Psoas muscle (tissue), 7 donors: ENCODE measurements at regions not wholly inside any gene's neighbourhood (a gene's known extent, or its start where the extent isn't known, plus 50 kb on each side); places are given as distances from the start of the nearest gene placed in this dataset.

Experiments used
- ATAC-seq, 4 donors: fragments of 200-7000 bp; cut with Tn5 transposase; one replicate each; pipeline ENCODE4 v1.9.1; 2020; ENCODE audit warnings: moderate library complexity in 3 of 4, mild to moderate bottlenecking in 2 of 4
- DNase-seq, 2 donors: peaks; one replicate each; pipeline ENCODE4 v3.0.0-alpha.2; 2020
- H3K27ac ChIP-seq: fragments of 200-600 bp; one replicate; pipeline ENCODE4 v1.8.0; 2022
- H3K27me3 ChIP-seq, 3 donors: fragments of 200-600 bp in 1 of 3; one replicate each; pipeline versions ENCODE4 v1.6.1 to v1.8.0; 2013 to 2022; ENCODE audit warnings: low read length in 2 of 3, mild to moderate bottlenecking in 2 of 3, moderate library complexity in 1 of 3; ENCODE audit not compliant: insufficient read depth in 3 of 3
- H3K36me3 ChIP-seq, 2 donors: fragments of 200-600 bp in 1 of 2; one replicate each; pipeline versions ENCODE4 v1.6.1 to v1.8.0; 2013 to 2022; ENCODE audit warnings: low read depth in 1 of 2, mild to moderate bottlenecking in 1 of 2, moderate library complexity in 1 of 2; ENCODE audit not compliant: insufficient read depth in 1 of 2
- H3K4me1 ChIP-seq: fragments of 200-600 bp; one replicate; pipeline ENCODE4 v1.8.0; 2022
- H3K4me3 ChIP-seq: fragments of 200-600 bp; one replicate; pipeline ENCODE4 v1.8.0; 2022; ENCODE audit warnings: mild to moderate bottlenecking
- H3K9me3 ChIP-seq: fragments of 200-600 bp; one replicate; pipeline ENCODE4 v1.8.0; 2022
- CTCF ChIP-seq: fragments of 200-600 bp; IDR thresholded peaks from one replicate; pipeline ENCODE4 v1.8.0; 2022; ENCODE audit warnings: antibody characterized with exemption
- WGBS, 3 donors: extraction: QIAGEN DNeasy Blood & Tissue Kit; methylation state at CpG; one replicate each; pipeline versions ENCODE4 v1.1.6 to v1.1.7; 2013; 5-methylcytosine and 5-hydroxymethylcytosine counted together
- intact Hi-C, 2 donors: fragments of 100-400 bp; cut with DNase I; formaldehyde crosslinking; loops; one replicate each; pipeline versions ENCODE4 v1.11.0 to v1.14.2; 2022
- donor health status: healthy with polysubstance abuse.
- donor health status: DM: no; HTN: no; CAD: no; lungs with moderate emphysema.
- donor health status: Bipolar disorder and iron deficiency.
- donor health status: healthy.
- donor health status: DM: yes; HTN: yes; CAD: no.
- donor health status: DM: no; HTN: no; CAD: no.
- donor health status: DM: yes; HTN: yes; CAD: no.

GRCh38 chr9:115964710-115965347, 188.8 kb upstream of the PAPPA start:
- no peak for ATAC-seq
- Histone ChIP-seq H3K9me3 (no peaks in the 10 kb centered on the region), H3K27me3 (peaks cover 0 to 2% (median 0%) of the 10 kb centered on the region in 3 donors), H3K27ac (no peak overlapping the region), H3K36me3 (no peaks in the 10 kb centered on the region), H3K4me3 (no peak overlapping the region), H3K4me1 (no peaks in the 10 kb centered on the region)
- no peak for DNase-seq
- intact Hi-C loops: no loop called here
- TF ChIP-seq CTCF: no peak
- WGBS, 3 donors: 47 to 59% (median 49%) methylated on average over 3 of the region's 3 CpGs

GRCh38 chr9:115966660-115967059, 186.9 kb upstream of the PAPPA start:
- 36 to 50% (median 40%) methylated on average over 1 of the region's 1 CpG for WGBS, 3 donors
- no peaks in the 10 kb centered on the region for H3K4me1 ChIP-seq
- peaks cover 0 to 2% (median 0%) of the 10 kb centered on the region in 3 donors for H3K27me3 ChIP-seq
- H3K27ac ChIP-seq: no peak overlapping the region
- ATAC-seq: no peak
- TF ChIP-seq CTCF: no peak
- no peaks in the 10 kb centered on the region for H3K9me3 ChIP-seq
- H3K36me3 ChIP-seq: no peaks in the 10 kb centered on the region
- DNase-seq: no peak
- intact Hi-C loops: no loop called here
- no peak overlapping the region for H3K4me3 ChIP-seq

GRCh38 chr9:115969096-115969495, 184.5 kb upstream of the PAPPA start:
- WGBS, 3 donors: 65 to 77% (median 71%) methylated on average over 2 of the region's 2 CpGs
- TF ChIP-seq CTCF: no peak
- intact Hi-C loops: no loop called here

GRCh38 chr9:115972362-115972761, 181.2 kb upstream of the PAPPA start:
- Histone ChIP-seq H3K36me3 (no peaks in the 10 kb centered on the region), H3K4me3 (no peak overlapping the region), H3K27ac (no peak overlapping the region), H3K27me3 (no peaks in the 10 kb centered on the region), H3K9me3 (no peaks in the 10 kb centered on the region), H3K4me1 (no peaks in the 10 kb centered on the region)
- intact Hi-C loops: no loop called here
- TF ChIP-seq CTCF: no peak
- no peak for ATAC-seq
- DNase-seq: no peak

More at GRCh38 chr9:115969096-115969495, 184.5 kb upstream of the PAPPA start:
- Histone ChIP-seq H3K4me1 (no peaks in the 10 kb centered on the region), H3K4me3 (no peak overlapping the region), H3K27me3 (no peaks in the 10 kb centered on the region), H3K27ac (no peak overlapping the region), H3K9me3 (no peaks in the 10 kb centered on the region), H3K36me3 (no peaks in the 10 kb centered on the region)
- no peak for ATAC-seq
- DNase-seq: no peak
